HEK293 (cell line): ENCODE measurements at regions not wholly inside any gene's neighbourhood (a gene's known extent, or its start where the extent isn't known, plus 50 kb on each side); places are given as distances from the start of the nearest gene placed in this dataset.

ENCODE experiments used
- CTCF ChIA-PET: fragments of 350-600 bp; formaldehyde crosslinking; extraction: SDS; loops from one replicate; lab custom pipeline; 2021; ENCODE audit warnings: antibody characterized with exemption; lab: Yijun Ruan, JAX
- POLR2A ChIA-PET: fragments of 300-600 bp; formaldehyde crosslinking; extraction: SDS; loops from one replicate; lab custom pipeline; 2020; ENCODE audit warnings: antibody characterized with exemption, inconsistent platforms; lab: Yijun Ruan, JAX
- H3K27ac ChIP-seq: fragments of 200-500 bp; sonication (Bioruptor generic); 2 replicates; pipeline ENCODE4 v1.5.1; 2014; ENCODE audit warnings: low read depth, low read length, control low read depth, inconsistent platforms; ENCODE audit errors: extremely low read depth
- H3K36me3 ChIP-seq, 2 experiments: fragments of 200-500 bp in 1 of 2; sonication (Bioruptor generic) in 1 of 2; 1 replicate in 1 of 2; 2 replicates in 1 of 2; pipeline ENCODE4 v1.5.1; 2014 to 2017; ENCODE audit warnings: inconsistent platforms in 2 of 2, low read length in 2 of 2; ENCODE audit not compliant: control insufficient read depth in 2 of 2, insufficient read depth in 1 of 2
- H3K4me1 ChIP-seq: fragments of 200-500 bp; sonication (Bioruptor generic); 2 replicates; pipeline ENCODE4 v1.5.1; 2014; ENCODE audit warnings: mild to moderate bottlenecking, low read length, inconsistent platforms; ENCODE audit not compliant: control insufficient read depth, insufficient read depth
- H3K4me3 ChIP-seq: 2 replicates; pipeline ENCODE4 v1.5.1; 2011; ENCODE audit warnings: low read depth, mild to moderate bottlenecking, control low read depth, low read length, moderate library complexity
- H3K9me3 ChIP-seq: fragments of 200-500 bp; sonication (Bioruptor generic); 2 replicates; pipeline ENCODE4 v1.5.1; 2014; ENCODE audit warnings: low read depth, low read length, inconsistent platforms; ENCODE audit not compliant: control insufficient read depth, insufficient read depth
- KLF10 ChIP-seq: fragments of 450-650 bp; IDR thresholded peaks from 2 replicates; pipeline ENCODE4 v1.5.1; 2018; ENCODE audit warnings: missing biosample characterization, mild to moderate bottlenecking, missing genetic modification characterization
- KLF7 ChIP-seq: fragments of 450-650 bp; formaldehyde crosslinking; IDR thresholded peaks from 2 replicates; pipeline ENCODE4 v1.5.1; 2016; ENCODE audit warnings: missing biosample characterization, missing genetic modification characterization, borderline replicate concordance
- OSR2 ChIP-seq: fragments of 450-650 bp; formaldehyde crosslinking; IDR thresholded peaks from 2 replicates; pipeline ENCODE4 v1.5.1; 2016; ENCODE audit warnings: missing biosample characterization, missing genetic modification characterization
- PRDM1 ChIP-seq: fragments of 450-650 bp; formaldehyde crosslinking; IDR thresholded peaks from 2 replicates; pipeline ENCODE4; 2016; ENCODE audit warnings: missing biosample characterization, missing genetic modification characterization
- ZBTB20 ChIP-seq: fragments of 450-650 bp; formaldehyde crosslinking; IDR thresholded peaks from 2 replicates; pipeline ENCODE4 v1.5.1; 2016; ENCODE audit warnings: missing biosample characterization, missing genetic modification characterization
- ZEB2 ChIP-seq: fragments of 450-650 bp; formaldehyde crosslinking; IDR thresholded peaks from 2 replicates; pipeline ENCODE4 v1.5.1; 2016; ENCODE audit warnings: missing biosample characterization, missing genetic modification characterization
- ZFP37 ChIP-seq: fragments of 450-650 bp; formaldehyde crosslinking; IDR thresholded peaks from 2 replicates; pipeline ENCODE4 v1.5.1; 2016; ENCODE audit warnings: missing biosample characterization, missing genetic modification characterization
- ZFP41 ChIP-seq: fragments of 450-650 bp; formaldehyde crosslinking; IDR thresholded peaks from 2 replicates; pipeline ENCODE4 v1.5.1; 2016; ENCODE audit warnings: missing biosample characterization, missing genetic modification characterization, borderline replicate concordance
- ZNF112 ChIP-seq: fragments of 450-650 bp; formaldehyde crosslinking; IDR thresholded peaks from 2 replicates; pipeline ENCODE4 v1.5.0; 2017; ENCODE audit warnings: missing biosample characterization, missing genetic modification characterization
- ZNF138 ChIP-seq: fragments of 450-650 bp; formaldehyde crosslinking; IDR thresholded peaks from 2 replicates; pipeline ENCODE4 v1.5.1; 2016; ENCODE audit warnings: missing biosample characterization, missing genetic modification characterization, borderline replicate concordance
- ZNF335 ChIP-seq: fragments of 450-650 bp; formaldehyde crosslinking; conservative IDR thresholded peaks from 2 replicates; pipeline ENCODE4 v1.5.1; 2016; ENCODE audit warnings: missing biosample characterization, missing genetic modification characterization
- ZNF354C ChIP-seq: fragments of 450-650 bp; formaldehyde crosslinking; IDR thresholded peaks from 2 replicates; pipeline ENCODE4 v1.5.1; 2016; ENCODE audit warnings: missing biosample characterization, missing genetic modification characterization, low read depth, borderline replicate concordance
- ZNF473 ChIP-seq: fragments of 450-650 bp; formaldehyde crosslinking; IDR thresholded peaks from 2 replicates; pipeline ENCODE4 v1.5.1; 2017; ENCODE audit warnings: missing biosample characterization, missing genetic modification characterization
- ZNF623 ChIP-seq: fragments of 450-650 bp; formaldehyde crosslinking; IDR thresholded peaks from 2 replicates; pipeline ENCODE4 v1.5.1; 2016; ENCODE audit warnings: missing biosample characterization, missing genetic modification characterization
- ZSCAN30 ChIP-seq: fragments of 450-650 bp; IDR thresholded peaks from 2 replicates; pipeline ENCODE4 v1.5.1; 2018; ENCODE audit warnings: missing biosample characterization, mild to moderate bottlenecking, missing genetic modification characterization, moderate library complexity
- TF ChIP-seq, protein P1 (sequence below): fragments of 450-650 bp; formaldehyde crosslinking; IDR thresholded peaks from 2 replicates; pipeline ENCODE4 v1.5.1; 2016; ENCODE audit warnings: missing biosample characterization, missing genetic modification characterization
- TF ChIP-seq, protein P2 (sequence below): IDR thresholded peaks from 2 replicates; pipeline ENCODE4 v1.6.1; 2011; ENCODE audit warnings: mild to moderate bottlenecking, low read depth, low read length, borderline replicate concordance
- TF ChIP-seq, protein P3 (sequence below): fragments of 450-650 bp; formaldehyde crosslinking; IDR thresholded peaks from 2 replicates; pipeline ENCODE4 v1.5.1; 2017; ENCODE audit warnings: missing biosample characterization, mild to moderate bottlenecking, missing genetic modification characterization, moderate library complexity
- TF ChIP-seq, protein P4 (sequence below): fragments of 450-650 bp; IDR thresholded peaks from 2 replicates; pipeline ENCODE4 v1.5.1; 2018; ENCODE audit warnings: missing biosample characterization, mild to moderate bottlenecking, missing genetic modification characterization
- TF ChIP-seq, protein P5 (sequence below): fragments of 450-650 bp; formaldehyde crosslinking; IDR thresholded peaks from 2 replicates; pipeline ENCODE4 v1.5.1; 2016; ENCODE audit warnings: missing biosample characterization, missing genetic modification characterization, borderline replicate concordance

DNA sequence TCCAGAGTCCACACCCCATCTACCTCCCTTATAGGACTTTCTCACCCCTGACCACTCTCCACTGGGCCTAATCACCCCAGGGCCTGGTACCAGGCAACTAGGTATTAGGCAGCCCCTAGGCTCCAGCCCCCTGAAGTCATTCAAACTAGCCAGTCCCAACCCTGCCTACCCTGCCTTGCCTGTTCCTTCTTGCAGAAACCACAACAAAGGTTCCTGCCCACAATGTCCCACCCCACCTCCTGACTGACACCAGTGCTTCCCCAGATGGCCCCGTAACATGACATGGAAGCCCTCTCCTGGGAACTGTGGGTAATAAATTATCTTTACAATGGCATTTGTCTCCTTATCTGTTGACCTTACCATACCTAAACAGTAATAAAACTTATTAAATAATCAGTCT, 100.6 kb upstream of the PDE1C start:
- ChIA-PET POLR2A (no interaction called here), CTCF (no interaction called here)
- H3K4me1 ChIP-seq, result no peaks in the 10 kb centered on the region
- no peak for TF ChIP-seq ZNF623
- TF ChIP-seq ZNF354C, result no peak
- TF ChIP-seq ZSCAN30, result no peak
- TF ChIP-seq OSR2 (tag by site-specific recombination), result no peak
- no peak for TF ChIP-seq ZBTB20
- no peak for TF ChIP-seq KLF7
- TF ChIP-seq, protein P1, sequence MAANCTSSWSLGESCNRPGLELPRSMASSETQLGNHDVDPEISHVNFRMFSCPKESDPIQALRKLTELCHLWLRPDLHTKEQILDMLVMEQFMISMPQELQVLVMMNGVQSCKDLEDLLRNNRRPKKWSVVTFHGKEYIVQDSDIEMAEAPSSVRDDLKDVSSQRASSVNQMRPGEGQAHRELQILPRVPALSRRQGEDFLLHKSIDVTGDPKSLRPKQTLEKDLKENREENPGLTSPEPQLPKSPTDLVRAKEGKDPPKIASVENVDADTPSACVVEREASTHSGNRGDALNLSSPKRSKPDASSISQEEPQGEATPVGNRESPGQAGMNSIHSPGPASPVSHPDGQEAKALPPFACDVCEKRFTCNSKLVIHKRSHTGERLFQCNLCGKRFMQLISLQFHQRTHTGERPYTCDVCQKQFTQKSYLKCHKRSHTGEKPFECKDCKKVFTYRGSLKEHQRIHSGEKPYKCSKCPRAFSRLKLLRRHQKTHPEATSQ (tag by site-specific recombination), result no peak
- no peak for TF ChIP-seq ZFP37 (tag by site-specific recombination)
- TF ChIP-seq, protein P2, sequence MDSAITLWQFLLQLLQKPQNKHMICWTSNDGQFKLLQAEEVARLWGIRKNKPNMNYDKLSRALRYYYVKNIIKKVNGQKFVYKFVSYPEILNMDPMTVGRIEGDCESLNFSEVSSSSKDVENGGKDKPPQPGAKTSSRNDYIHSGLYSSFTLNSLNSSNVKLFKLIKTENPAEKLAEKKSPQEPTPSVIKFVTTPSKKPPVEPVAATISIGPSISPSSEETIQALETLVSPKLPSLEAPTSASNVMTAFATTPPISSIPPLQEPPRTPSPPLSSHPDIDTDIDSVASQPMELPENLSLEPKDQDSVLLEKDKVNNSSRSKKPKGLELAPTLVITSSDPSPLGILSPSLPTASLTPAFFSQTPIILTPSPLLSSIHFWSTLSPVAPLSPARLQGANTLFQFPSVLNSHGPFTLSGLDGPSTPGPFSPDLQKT, result no peak
- TF ChIP-seq KLF10 (tag by site-specific recombination), result no peak
- TF ChIP-seq ZNF473, result no peak
- no peak for TF ChIP-seq ZNF112
- no peak for TF ChIP-seq ZFP41 (tag by site-specific recombination)
- TF ChIP-seq, protein P3, sequence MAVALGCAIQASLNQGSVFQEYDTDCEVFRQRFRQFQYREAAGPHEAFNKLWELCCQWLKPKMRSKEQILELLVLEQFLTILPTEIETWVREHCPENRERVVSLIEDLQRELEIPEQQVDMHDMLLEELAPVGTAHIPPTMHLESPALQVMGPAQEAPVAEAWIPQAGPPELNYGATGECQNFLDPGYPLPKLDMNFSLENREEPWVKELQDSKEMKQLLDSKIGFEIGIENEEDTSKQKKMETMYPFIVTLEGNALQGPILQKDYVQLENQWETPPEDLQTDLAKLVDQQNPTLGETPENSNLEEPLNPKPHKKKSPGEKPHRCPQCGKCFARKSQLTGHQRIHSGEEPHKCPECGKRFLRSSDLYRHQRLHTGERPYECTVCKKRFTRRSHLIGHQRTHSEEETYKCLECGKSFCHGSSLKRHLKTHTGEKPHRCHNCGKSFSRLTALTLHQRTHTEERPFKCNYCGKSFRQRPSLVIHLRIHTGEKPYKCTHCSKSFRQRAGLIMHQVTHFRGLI (tag by site-specific recombination), result no peak
- no peak for TF ChIP-seq ZNF138 (tag by site-specific recombination)
- no peak for TF ChIP-seq ZEB2 (tag by site-specific recombination)
- TF ChIP-seq, all 188 proteins: peak for 0
- H3K36me3 ChIP-seq, result no peaks in the 10 kb centered on the region
- H3K27ac ChIP-seq, result no peak overlapping the region
- no peak overlapping the region for H3K4me3 ChIP-seq
- no peaks in the 10 kb centered on the region for H3K9me3 ChIP-seq

DNA sequence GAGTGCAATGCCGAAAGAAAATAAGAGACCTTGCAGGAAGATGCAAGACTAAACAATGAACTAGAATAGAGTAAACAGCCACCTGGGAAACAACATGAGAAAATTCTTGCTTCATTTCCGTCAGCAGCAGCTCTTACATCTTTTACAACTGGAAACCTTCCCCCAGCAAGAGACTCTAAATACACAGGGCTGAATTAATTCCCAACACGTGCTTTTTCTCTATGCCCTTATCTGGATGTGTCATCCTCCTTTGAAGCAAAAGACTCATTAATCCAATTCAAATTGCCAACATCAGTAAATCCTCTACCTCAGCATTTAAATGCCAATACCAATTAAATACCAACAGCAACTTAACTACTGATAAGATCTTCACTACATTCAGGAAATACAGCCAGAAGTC, 99.0 kb upstream of the PDE1C start:
- Histone ChIP-seq H3K36me3 (no peaks in the 10 kb centered on the region), H3K9me3 (no peaks in the 10 kb centered on the region), H3K4me1 (no peaks in the 10 kb centered on the region), H3K27ac (no peak overlapping the region), H3K4me3 (no peak overlapping the region)
- CTCF ChIA-PET, result no interaction called here
- POLR2A ChIA-PET, result no interaction called here
- TF ChIP-seq PRDM1 (tag by site-specific recombination) (no peak), ZNF335 (no peak), ZSCAN30 (no peak)
- TF ChIP-seq, protein P4, sequence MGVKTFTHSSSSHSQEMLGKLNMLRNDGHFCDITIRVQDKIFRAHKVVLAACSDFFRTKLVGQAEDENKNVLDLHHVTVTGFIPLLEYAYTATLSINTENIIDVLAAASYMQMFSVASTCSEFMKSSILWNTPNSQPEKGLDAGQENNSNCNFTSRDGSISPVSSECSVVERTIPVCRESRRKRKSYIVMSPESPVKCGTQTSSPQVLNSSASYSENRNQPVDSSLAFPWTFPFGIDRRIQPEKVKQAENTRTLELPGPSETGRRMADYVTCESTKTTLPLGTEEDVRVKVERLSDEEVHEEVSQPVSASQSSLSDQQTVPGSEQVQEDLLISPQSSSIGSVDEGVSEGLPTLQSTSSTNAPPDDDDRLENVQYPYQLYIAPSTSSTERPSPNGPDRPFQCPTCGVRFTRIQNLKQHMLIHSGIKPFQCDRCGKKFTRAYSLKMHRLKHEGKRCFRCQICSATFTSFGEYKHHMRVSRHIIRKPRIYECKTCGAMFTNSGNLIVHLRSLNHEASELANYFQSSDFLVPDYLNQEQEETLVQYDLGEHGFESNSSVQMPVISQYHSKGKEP (tag by site-specific recombination), result no peak
- TF ChIP-seq, protein P5, sequence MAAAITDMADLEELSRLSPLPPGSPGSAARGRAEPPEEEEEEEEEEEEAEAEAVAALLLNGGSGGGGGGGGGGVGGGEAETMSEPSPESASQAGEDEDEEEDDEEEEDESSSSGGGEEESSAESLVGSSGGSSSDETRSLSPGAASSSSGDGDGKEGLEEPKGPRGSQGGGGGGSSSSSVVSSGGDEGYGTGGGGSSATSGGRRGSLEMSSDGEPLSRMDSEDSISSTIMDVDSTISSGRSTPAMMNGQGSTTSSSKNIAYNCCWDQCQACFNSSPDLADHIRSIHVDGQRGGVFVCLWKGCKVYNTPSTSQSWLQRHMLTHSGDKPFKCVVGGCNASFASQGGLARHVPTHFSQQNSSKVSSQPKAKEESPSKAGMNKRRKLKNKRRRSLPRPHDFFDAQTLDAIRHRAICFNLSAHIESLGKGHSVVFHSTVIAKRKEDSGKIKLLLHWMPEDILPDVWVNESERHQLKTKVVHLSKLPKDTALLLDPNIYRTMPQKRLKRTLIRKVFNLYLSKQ, result no peak
